HepG2 (cell line): ENCODE measurements at regions not wholly inside any gene's neighbourhood (a gene's known extent, or its start where the extent isn't known, plus 50 kb on each side); places are given as distances from the start of the nearest gene placed in this dataset.

Experiments
- ATF3 ChIP-seq: sonication (generic); formaldehyde crosslinking; IDR thresholded peaks from 2 replicates; pipeline ENCODE4 v1.4.0; 2020; ENCODE audit warnings: missing genetic modification reagents
- CTCF ChIP-seq: sonication (generic); formaldehyde crosslinking; IDR thresholded peaks from 2 replicates; pipeline ENCODE4 v1.5.0; 2020; ENCODE audit warnings: mild to moderate bottlenecking, missing genetic modification reagents, moderate library complexity
- EZH2 ChIP-seq: conservative IDR thresholded peaks from 2 replicates; pipeline ENCODE4 v1.6.1; 2012; ENCODE audit warnings: mild to moderate bottlenecking, low read depth, low read length, moderate library complexity
- GLI4 ChIP-seq: sonication (generic); formaldehyde crosslinking; IDR thresholded peaks from 2 replicates; pipeline ENCODE4 v1.5.1; 2020; ENCODE audit warnings: missing genetic modification reagents, mild to moderate bottlenecking, moderate library complexity, borderline replicate concordance
- KLF16 ChIP-seq, 2 experiments: sonication (generic) in 1 of 2; formaldehyde crosslinking in 1 of 2; IDR thresholded peaks; 2 replicates each; pipeline versions ENCODE4 v1.6.1 to v1.8.0; 2016 to 2023; ENCODE audit warnings: missing genetic modification reagents in 2 of 2, missing compliant biosample characterization in 1 of 2
- REST ChIP-seq, 2 experiments: IDR thresholded peaks; 2 replicates each; pipeline ENCODE4 v1.6.1; 2011 to 2012; ENCODE audit warnings: low read length in 2 of 2, borderline replicate concordance in 1 of 2, low read depth in 1 of 2, mild to moderate bottlenecking in 1 of 2, moderate library complexity in 1 of 2
- RXRA ChIP-seq: sonication (generic); formaldehyde crosslinking; IDR thresholded peaks from 2 replicates; pipeline ENCODE4 v1.5.1; 2020; ENCODE audit warnings: missing genetic modification reagents
- SMAD1 ChIP-seq: sonication (generic); formaldehyde crosslinking; IDR thresholded peaks from 2 replicates; pipeline ENCODE4 v1.4.0; 2020; ENCODE audit warnings: missing genetic modification reagents, low read depth, mild to moderate bottlenecking, borderline replicate concordance
- ZBTB8A ChIP-seq: sonication (generic); formaldehyde crosslinking; IDR thresholded peaks from 2 replicates; pipeline ENCODE4 v1.4.0; 2020; ENCODE audit warnings: mild to moderate bottlenecking, low read depth, missing genetic modification reagents, borderline replicate concordance
- ZHX2 ChIP-seq, 2 experiments: sonication (generic) in 1 of 2; formaldehyde crosslinking in 1 of 2; IDR thresholded peaks; 2 replicates each; pipeline versions ENCODE4 v1.6.1 to v1.9.0; 2014 to 2022; ENCODE audit warnings: antibody characterized with exemption in 1 of 2, borderline replicate concordance in 1 of 2, inconsistent platforms in 1 of 2, low read depth in 1 of 2, missing genetic modification reagents in 1 of 2
- ZNF530 ChIP-seq: sonication (generic); formaldehyde crosslinking; IDR thresholded peaks from 2 replicates; pipeline ENCODE4 v1.5.0; 2020; ENCODE audit warnings: low read depth, mild to moderate bottlenecking, missing genetic modification reagents

GRCh38 chr7:13826752-13827151 is 162.7 kb downstream of the ETV1 start:
- TF ChIP-seq ZHX2 (IDR thresholded peaks at IDR 0.05; ENCODE audit: low read depth) = no peak
- TF ChIP-seq ZHX2 (CRISPR knock-in tag; IDR thresholded peaks at IDR 0.05; ENCODE audit: borderline replicate concordance) = no peak
- TF ChIP-seq GLI4 (CRISPR knock-in tag) = no peak
- no peak for TF ChIP-seq EZH2
- TF ChIP-seq ATF3 (CRISPR knock-in tag) = no peak
- no peak for TF ChIP-seq REST (IDR thresholded peaks at IDR 0.05; ENCODE audit: borderline replicate concordance in 1 of 2, low read depth in 1 of 2, low read length in 2 of 2)
- TF ChIP-seq CTCF (CRISPR knock-in tag) = no peak
- TF ChIP-seq ZBTB8A (CRISPR knock-in tag) = no peak
- TF ChIP-seq KLF16 (CRISPR knock-in tag; IDR thresholded peaks at IDR 0.05) = no peak
- no peak for TF ChIP-seq RXRA
- no peak for TF ChIP-seq SMAD1
- TF ChIP-seq ZNF530 (CRISPR knock-in tag) = no peak
